ENCODE measurements at regions not wholly inside any gene's neighbourhood (a gene's known extent, or its start where the extent isn't known, plus 50 kb on each side); places are given as distances from the start of the nearest gene placed in this dataset.
"Not testable (repeated sequence)": the region's sequence is repeated elsewhere in the genome, so short reads cannot be mapped to it uniquely, and the experiment has no call there.

DNA sequence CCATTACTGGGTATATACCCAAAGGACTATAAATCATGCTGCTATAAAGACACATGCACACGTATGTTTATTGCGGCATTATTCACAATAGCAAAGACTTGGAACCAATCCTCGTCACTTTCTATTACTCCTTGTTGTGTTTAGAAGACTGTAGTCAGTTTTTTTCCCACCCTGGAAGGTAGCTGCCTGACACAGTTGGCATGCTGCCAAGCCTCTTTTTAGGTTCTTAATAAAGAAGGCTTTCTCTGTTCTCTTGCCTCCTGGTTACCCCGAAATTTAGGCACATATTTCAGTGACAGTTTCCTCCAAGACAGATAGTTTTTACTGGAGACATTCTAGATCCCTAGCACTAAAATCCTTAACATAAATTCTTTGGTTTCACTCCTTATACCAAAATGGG, 205.4 kb upstream of the PCSK5 start:
- Mint-ChIP-seq H3K9me3 (peaks cover 0 to 5% (median 1%) of the 10 kb centered on the region in 7 donors), H3K36me3 (no peaks in the 10 kb centered on the region), H3K4me3 (no peak overlapping the region), H3K4me1 (no peaks in the 10 kb centered on the region), H3K27me3 (no peaks in the 10 kb centered on the region), H3K27ac (no peak overlapping the region)
- DNase-seq, result no peak
- Histone ChIP-seq H3K36me3 (ENCODE audit: control insufficient read depth, insufficient read depth, low read length) (no peaks in the 10 kb centered on the region), H3K4me1 (ENCODE audit: control insufficient read depth, insufficient read depth, low read length, poor library complexity, severe bottlenecking) (no peaks in the 10 kb centered on the region), H3K27ac (ENCODE audit: insufficient read depth, low read length, poor library complexity, severe bottlenecking) (no peak overlapping the region), H3K27me3 (ENCODE audit: control insufficient read depth, insufficient read depth, low read length) (no peaks in the 10 kb centered on the region), H3K4me3 (ENCODE audit: low read depth, low read length) (no peak overlapping the region), H3K9me3 (ENCODE audit: control insufficient read depth in 2 of 2, low read length in 2 of 2) (peaks cover 0 to 2% of the 10 kb centered on the region in 2 experiments)
- no peak for ATAC-seq (ENCODE audit: low read depth in 2 of 2)

DNA sequence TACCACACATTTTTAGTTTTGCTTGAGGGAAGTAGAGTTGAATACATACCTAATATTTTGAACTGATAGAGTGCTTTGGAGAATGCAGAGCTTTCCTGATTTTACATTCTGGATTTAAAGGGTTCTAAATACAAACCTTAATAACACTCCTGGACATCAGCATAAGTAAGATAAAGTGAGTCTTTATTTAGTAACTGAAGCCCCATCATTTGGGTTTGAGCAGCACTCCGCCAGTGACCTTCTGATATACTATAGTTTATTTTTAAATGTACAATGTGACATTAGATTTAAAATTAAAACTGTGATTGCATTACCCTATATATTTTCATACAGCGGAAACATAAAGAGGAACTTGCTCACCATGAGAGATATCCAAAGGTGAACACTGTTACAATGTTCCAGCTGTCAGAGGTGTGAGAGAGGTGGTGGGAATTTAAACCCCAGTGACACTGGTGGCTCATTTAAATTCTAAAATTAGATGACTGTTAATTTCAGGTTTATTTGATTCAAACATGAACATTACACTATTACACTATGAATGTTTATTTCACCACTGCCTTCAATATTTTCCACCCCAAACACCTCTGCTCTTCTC, 203.0 kb upstream of the PCSK5 start:
- H3K27me3 ChIP-seq (ENCODE audit: control insufficient read depth, insufficient read depth, low read length), result no peaks in the 10 kb centered on the region
- ATAC-seq (ENCODE audit: low read depth in 2 of 2) (no peak), DNase-seq (no peak)
- peaks cover 0 to 3% (median 2%) of the 10 kb centered on the region in 7 donors for H3K9me3 Mint-ChIP-seq
- no peak overlapping the region for H3K4me3 ChIP-seq (ENCODE audit: low read depth, low read length)
- H3K4me1 Mint-ChIP-seq, result no peaks in the 10 kb centered on the region
- H3K4me1 ChIP-seq (ENCODE audit: control insufficient read depth, insufficient read depth, low read length, poor library complexity, severe bottlenecking), result no peaks in the 10 kb centered on the region
- no peaks in the 10 kb centered on the region for H3K36me3 Mint-ChIP-seq
- peaks cover 0 to 2% of the 10 kb centered on the region in 2 experiments for H3K9me3 ChIP-seq (ENCODE audit: control insufficient read depth in 2 of 2, low read length in 2 of 2)
- no peaks in the 10 kb centered on the region for H3K36me3 ChIP-seq (ENCODE audit: control insufficient read depth, insufficient read depth, low read length)
- H3K27ac ChIP-seq (ENCODE audit: insufficient read depth, low read length, poor library complexity, severe bottlenecking), result no peak overlapping the region
- H3K27me3 Mint-ChIP-seq, result no peaks in the 10 kb centered on the region
- H3K27ac Mint-ChIP-seq, result no peak overlapping the region
- H3K4me3 Mint-ChIP-seq, result no peak overlapping the region

DNA sequence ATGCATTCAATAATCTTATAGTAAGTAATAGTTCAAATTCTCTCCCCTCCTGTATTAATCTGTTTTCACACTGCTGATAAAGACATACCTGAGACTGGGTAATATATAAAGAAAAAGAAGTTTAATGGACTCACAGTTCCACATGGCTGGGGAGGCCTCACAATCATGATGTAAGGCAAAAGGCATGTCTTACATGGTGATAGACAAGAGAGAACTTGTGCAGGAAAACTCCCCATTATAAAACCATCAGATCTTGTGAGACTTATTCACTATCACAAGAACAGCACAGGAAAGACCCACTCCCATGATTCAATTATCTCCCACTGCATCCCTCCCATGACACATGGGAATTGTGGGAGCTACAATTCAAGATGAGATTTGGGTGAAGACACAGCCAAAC, 199.9 kb upstream of the PCSK5 start:
- H3K9me3 Mint-ChIP-seq; H3K27ac Mint-ChIP-seq; H3K27me3 Mint-ChIP-seq; H3K36me3 Mint-ChIP-seq; DNase-seq; H3K36me3 ChIP-seq (ENCODE audit: control insufficient read depth, insufficient read depth, low read length); ATAC-seq (ENCODE audit: low read depth in 2 of 2); H3K4me1 Mint-ChIP-seq; H3K27ac ChIP-seq (ENCODE audit: insufficient read depth, low read length, poor library complexity, severe bottlenecking); H3K9me3 ChIP-seq (ENCODE audit: control insufficient read depth in 2 of 2, low read length in 2 of 2); H3K4me1 ChIP-seq (ENCODE audit: control insufficient read depth, insufficient read depth, low read length, poor library complexity, severe bottlenecking); H3K4me3 ChIP-seq (ENCODE audit: low read depth, low read length); H3K27me3 ChIP-seq (ENCODE audit: control insufficient read depth, insufficient read depth, low read length); H3K4me3 Mint-ChIP-seq: not testable (repeated sequence)

DNA sequence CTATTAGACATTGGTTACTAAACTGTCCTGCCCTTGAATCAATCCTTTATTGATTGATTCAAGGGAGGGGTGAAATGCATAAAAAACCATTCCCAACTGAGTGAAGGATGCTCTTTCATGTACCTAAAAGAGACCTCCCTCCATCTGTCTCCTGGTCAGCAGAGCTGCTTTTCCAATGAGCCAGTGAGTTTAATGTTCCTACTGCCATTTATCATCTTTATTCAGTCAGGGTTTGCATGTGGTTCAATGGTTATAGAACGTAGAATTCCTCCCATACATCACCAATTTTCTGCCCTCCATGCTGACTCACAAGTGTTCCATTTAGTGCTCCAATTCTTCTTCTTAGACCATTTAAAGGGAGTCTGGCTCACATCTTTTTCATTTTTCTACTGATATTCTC, 199.1 kb upstream of the PCSK5 start:
- H3K4me3 Mint-ChIP-seq, result no peak overlapping the region

DNA sequence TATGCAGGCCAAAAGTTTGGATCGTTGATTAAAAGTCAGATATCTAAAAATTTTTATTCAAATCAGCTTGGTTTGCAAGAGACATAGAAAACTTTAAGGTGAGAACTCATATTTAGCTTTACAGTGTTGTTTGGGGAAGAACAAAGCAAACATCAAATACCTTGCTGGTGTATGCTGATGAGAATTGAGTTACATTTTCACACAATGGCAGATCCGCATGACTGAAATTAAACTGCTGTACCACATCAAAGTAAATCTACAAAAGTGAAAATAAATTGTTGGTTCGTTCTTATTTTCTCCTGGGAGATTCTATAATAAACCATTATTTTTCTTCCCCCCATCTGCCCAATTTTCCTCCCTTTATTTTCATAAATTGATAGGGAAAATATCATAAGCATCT, 198.2 kb upstream of the PCSK5 start:
- no peak overlapping the region for H3K27ac ChIP-seq (ENCODE audit: insufficient read depth, low read length, poor library complexity, severe bottlenecking)
- no peaks in the 10 kb centered on the region for H3K36me3 ChIP-seq (ENCODE audit: control insufficient read depth, insufficient read depth, low read length)
- Mint-ChIP-seq H3K4me1 (no peaks in the 10 kb centered on the region), H3K9me3 (peaks cover 0 to 2% (median 2%) of the 10 kb centered on the region in 7 donors), H3K4me3 (no peak overlapping the region), H3K27ac (no peak overlapping the region), H3K36me3 (no peaks in the 10 kb centered on the region), H3K27me3 (no peaks in the 10 kb centered on the region)
- H3K4me1 ChIP-seq (ENCODE audit: control insufficient read depth, insufficient read depth, low read length, poor library complexity, severe bottlenecking), result no peaks in the 10 kb centered on the region
- H3K9me3 ChIP-seq (ENCODE audit: control insufficient read depth in 2 of 2, low read length in 2 of 2), result peaks cover 0 to 2% of the 10 kb centered on the region in 2 experiments
- no peak for ATAC-seq (ENCODE audit: low read depth in 2 of 2)
- H3K27me3 ChIP-seq (ENCODE audit: control insufficient read depth, insufficient read depth, low read length), result no peaks in the 10 kb centered on the region
- no peak overlapping the region for H3K4me3 ChIP-seq (ENCODE audit: low read depth, low read length)
- DNase-seq, result no peak

More for the DNA sequence above, 199.1 kb upstream of the PCSK5 start:
- H3K36me3 ChIP-seq (ENCODE audit: control insufficient read depth, insufficient read depth, low read length), result no peaks in the 10 kb centered on the region
- no peaks in the 10 kb centered on the region for H3K4me1 ChIP-seq (ENCODE audit: control insufficient read depth, insufficient read depth, low read length, poor library complexity, severe bottlenecking)
- Mint-ChIP-seq H3K9me3 (peaks cover 0 to 2% (median 2%) of the 10 kb centered on the region in 7 donors), H3K27me3 (no peaks in the 10 kb centered on the region), H3K27ac (no peak overlapping the region), H3K4me1 (no peaks in the 10 kb centered on the region), H3K36me3 (no peaks in the 10 kb centered on the region)
- no peaks in the 10 kb centered on the region for H3K27me3 ChIP-seq (ENCODE audit: control insufficient read depth, insufficient read depth, low read length)
- H3K4me3 ChIP-seq (ENCODE audit: low read depth, low read length), result no peak overlapping the region
- DNase-seq (no peak), ATAC-seq (ENCODE audit: low read depth in 2 of 2) (no peak)
- H3K27ac ChIP-seq (ENCODE audit: insufficient read depth, low read length, poor library complexity, severe bottlenecking), result no peak overlapping the region
- H3K9me3 ChIP-seq (ENCODE audit: control insufficient read depth in 2 of 2, low read length in 2 of 2), result peaks cover 0 to 2% of the 10 kb centered on the region in 2 experiments

DNA sequence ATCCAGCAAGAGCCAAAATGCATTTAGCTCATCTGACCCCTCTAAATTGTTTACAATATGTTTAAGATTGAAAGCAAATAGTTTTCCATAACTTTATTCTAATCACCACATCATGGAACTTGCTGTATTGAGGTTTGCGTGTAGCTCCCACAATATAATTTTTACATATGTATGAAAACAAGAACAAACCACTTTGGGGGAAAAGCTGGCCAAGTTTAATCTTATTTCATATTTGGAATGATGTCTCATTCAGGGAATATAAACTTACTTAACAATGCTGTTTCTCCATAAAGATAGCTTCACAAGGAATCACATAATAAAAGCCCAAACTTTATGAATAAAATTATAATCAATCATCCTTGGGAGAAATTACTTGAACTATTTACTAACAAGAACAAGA, 194.6 kb upstream of the PCSK5 start:
- Mint-ChIP-seq H3K9me3 (peaks cover 0 to 3% (median 1%) of the 10 kb centered on the region in 7 donors), H3K36me3 (no peaks in the 10 kb centered on the region), H3K4me3 (no peak overlapping the region), H3K27me3 (no peaks in the 10 kb centered on the region), H3K4me1 (no peaks in the 10 kb centered on the region), H3K27ac (no peak overlapping the region)
- no peak for ATAC-seq (ENCODE audit: low read depth in 2 of 2)
- no peak overlapping the region for H3K27ac ChIP-seq (ENCODE audit: insufficient read depth, low read length, poor library complexity, severe bottlenecking)
- no peak for DNase-seq
- no peaks in the 10 kb centered on the region for H3K36me3 ChIP-seq (ENCODE audit: control insufficient read depth, insufficient read depth, low read length)
- no peaks in the 10 kb centered on the region for H3K27me3 ChIP-seq (ENCODE audit: control insufficient read depth, insufficient read depth, low read length)
- H3K4me1 ChIP-seq (ENCODE audit: control insufficient read depth, insufficient read depth, low read length, poor library complexity, severe bottlenecking), result no peaks in the 10 kb centered on the region
- no peaks in the 10 kb centered on the region for H3K9me3 ChIP-seq (ENCODE audit: control insufficient read depth in 2 of 2, low read length in 2 of 2)
- H3K4me3 ChIP-seq (ENCODE audit: low read depth, low read length), result no peak overlapping the region

DNA sequence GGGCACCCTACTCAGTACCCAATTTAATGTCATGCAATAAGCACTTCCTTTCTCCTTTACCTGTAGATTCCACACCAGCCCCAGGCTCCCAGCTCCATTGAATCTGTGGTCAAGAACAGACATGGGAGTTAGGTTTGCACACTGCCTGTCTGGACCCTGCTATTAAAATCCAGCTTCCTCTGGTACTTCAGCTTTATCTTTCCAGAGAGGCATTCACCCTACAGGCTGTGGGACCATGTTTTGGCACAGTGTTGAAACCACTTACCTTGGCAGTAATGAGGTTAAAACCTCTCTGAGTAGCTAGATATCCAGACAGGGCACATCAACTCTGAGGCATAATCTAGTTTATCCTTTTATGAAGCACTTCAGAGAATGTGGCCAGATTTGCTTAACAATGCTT, 191.5 kb upstream of the PCSK5 start:
- H3K27ac ChIP-seq (ENCODE audit: insufficient read depth, low read length, poor library complexity, severe bottlenecking), result no peak overlapping the region
- H3K36me3 Mint-ChIP-seq, result no peaks in the 10 kb centered on the region
- H3K27ac Mint-ChIP-seq, result no peak overlapping the region
- ATAC-seq (ENCODE audit: low read depth in 2 of 2) (no peak), DNase-seq (no peak)
- no peak overlapping the region for H3K4me3 Mint-ChIP-seq
- no peaks in the 10 kb centered on the region for H3K36me3 ChIP-seq (ENCODE audit: control insufficient read depth, insufficient read depth, low read length)
- H3K4me1 Mint-ChIP-seq, result no peaks in the 10 kb centered on the region
- no peaks in the 10 kb centered on the region for H3K27me3 Mint-ChIP-seq
- no peak overlapping the region for H3K4me3 ChIP-seq (ENCODE audit: low read depth, low read length)
- H3K27me3 ChIP-seq (ENCODE audit: control insufficient read depth, insufficient read depth, low read length), result no peaks in the 10 kb centered on the region
- no peaks in the 10 kb centered on the region for H3K4me1 ChIP-seq (ENCODE audit: control insufficient read depth, insufficient read depth, low read length, poor library complexity, severe bottlenecking)
- H3K9me3 Mint-ChIP-seq, result peaks cover 0 to 1% (median 0%) of the 10 kb centered on the region in 7 donors
- no peaks in the 10 kb centered on the region for H3K9me3 ChIP-seq (ENCODE audit: control insufficient read depth in 2 of 2, low read length in 2 of 2)

DNA sequence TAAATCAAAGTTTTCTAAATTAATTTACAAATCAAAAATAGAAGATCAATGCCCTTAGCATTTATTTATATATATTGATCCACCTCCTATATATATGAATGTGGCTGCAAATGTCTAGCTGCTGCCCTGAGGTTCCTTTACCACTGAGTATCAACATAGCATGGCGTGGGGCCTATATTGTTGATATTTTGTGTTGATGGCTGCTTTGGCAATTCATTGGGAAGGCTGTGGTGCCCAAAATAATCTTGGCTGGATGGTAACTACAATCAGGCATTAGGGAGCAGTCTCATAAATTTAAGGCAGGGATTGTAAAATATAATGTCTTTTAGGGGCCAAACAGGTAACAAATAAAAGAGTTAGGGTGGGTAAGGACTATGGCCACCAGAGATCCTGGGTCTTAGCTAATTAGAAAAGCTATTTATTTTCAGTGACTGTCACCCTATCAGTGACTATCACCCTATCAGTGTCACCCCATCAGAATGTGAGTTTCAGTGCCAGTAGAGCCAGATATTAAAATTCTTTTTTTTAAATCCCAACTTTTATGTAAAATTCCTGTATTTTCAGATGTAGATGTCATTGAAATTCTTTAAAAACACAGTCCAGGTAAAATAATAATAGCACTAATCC, 190.7 kb upstream of the PCSK5 start:
- ATAC-seq (ENCODE audit: low read depth in 2 of 2), result no peak
- H3K9me3 ChIP-seq (ENCODE audit: control insufficient read depth in 2 of 2, low read length in 2 of 2), result no peaks in the 10 kb centered on the region
- no peak overlapping the region for H3K27ac ChIP-seq (ENCODE audit: insufficient read depth, low read length, poor library complexity, severe bottlenecking)
- DNase-seq, result no peak
- H3K4me1 ChIP-seq (ENCODE audit: control insufficient read depth, insufficient read depth, low read length, poor library complexity, severe bottlenecking), result no peaks in the 10 kb centered on the region
- Mint-ChIP-seq H3K27me3 (no peaks in the 10 kb centered on the region), H3K4me3 (no peak overlapping the region), H3K4me1 (no peaks in the 10 kb centered on the region), H3K27ac (no peak overlapping the region), H3K9me3 (peaks cover 0 to 1% (median 0%) of the 10 kb centered on the region in 7 donors), H3K36me3 (no peaks in the 10 kb centered on the region)
- H3K36me3 ChIP-seq (ENCODE audit: control insufficient read depth, insufficient read depth, low read length), result no peaks in the 10 kb centered on the region
- H3K4me3 ChIP-seq (ENCODE audit: low read depth, low read length), result no peak overlapping the region
- no peaks in the 10 kb centered on the region for H3K27me3 ChIP-seq (ENCODE audit: control insufficient read depth, insufficient read depth, low read length)

Data from CD4-positive, CD25-positive, alpha-beta regulatory T cell (primary cell).